ENCODE measurements at regions not wholly inside any gene's neighbourhood (a gene's known extent, or its start where the extent isn't known, plus 50 kb on each side); places are given as distances from the start of the nearest gene placed in this dataset.

- TF ChIP-seq EGR1 (IDR thresholded peaks at IDR 0.05; ENCODE audit: low read depth) (no peak), CTCF (IDR thresholded peaks at IDR 0.05 in 2 of 3, conservative IDR thresholded peaks at IDR 0.05 in 1 of 3; ENCODE audit: borderline replicate concordance in 1 of 3, insufficient read depth in 1 of 3, low read depth in 2 of 3, low read length in 2 of 3) (no peak), SIN3A (IDR thresholded peaks at IDR 0.05; ENCODE audit: low read depth) (no peak), REST (IDR thresholded peaks at IDR 0.05; ENCODE audit: low read depth) (no peak), YY1 (IDR thresholded peaks at IDR 0.05; ENCODE audit: extremely low read depth, insufficient replicate concordance, low read depth, low read length) (no peak), MAX (IDR thresholded peaks at IDR 0.05) (no peak), POLR2A (IDR thresholded peaks at IDR 0.05; ENCODE audit: borderline replicate concordance, extremely low read depth, insufficient read depth, insufficient read length) (no peak), EZH2 (IDR thresholded peaks at IDR 0.05) (no peak), ATF3 (IDR thresholded peaks at IDR 0.05) (no peak), RAD21 (IDR thresholded peaks at IDR 0.05; ENCODE audit: low read depth) (no peak), SP1 (IDR thresholded peaks at IDR 0.05; ENCODE audit: low read depth) (no peak), ZFX (IDR thresholded peaks at IDR 0.05) (no peak)
These were observed 392.7 kb upstream of the ID4 start for GRCh38 chr6:19444481-19444880.
